Cardiac muscle cell (in vitro differentiated cells and primary cell): ENCODE measurements at regions not wholly inside any gene's neighbourhood (a gene's known extent, or its start where the extent isn't known, plus 50 kb on each side); places are given as distances from the start of the nearest gene placed in this dataset.
A peak's percentile ranks its signal among the peaks of the same experiment; 100 is the strongest.

ENCODE experiments used
- DNase-seq, 2 donors: peaks; one replicate each; pipeline versions ENCODE4 v3.0.0 to v3.0.0-alpha.2; 2010 to 2017; ENCODE audit warnings: low read depth in 1 of 2, low spot score in 1 of 2
- H3K27ac ChIP-seq: fragments of 200-600 bp; sonication (generic); 2 replicates; pipeline ENCODE4 v1.5.1; 2016
- H3K27me3 ChIP-seq: fragments of 200-600 bp; sonication (generic); 2 replicates; pipeline ENCODE4 v1.6.0; 2016; ENCODE audit warnings: control low read depth
- H3K36me3 ChIP-seq: fragments of 200-600 bp; sonication (generic); 2 replicates; pipeline ENCODE4 v1.5.1; 2016; ENCODE audit warnings: control low read depth
- H3K4me1 ChIP-seq: fragments of 200-600 bp; sonication (generic); 2 replicates; pipeline ENCODE4 v1.8.1; 2017; ENCODE audit warnings: low read depth, mild to moderate bottlenecking, mixed run types
- H3K4me3 ChIP-seq: fragments of 200-600 bp; sonication (generic); 2 replicates; pipeline ENCODE4 v1.5.1; 2016; ENCODE audit warnings: mild to moderate bottlenecking
- H3K9me3 ChIP-seq: fragments of 200-600 bp; sonication (generic); 2 replicates; pipeline ENCODE4 v1.5.1; 2017; ENCODE audit warnings: low read depth, mild to moderate bottlenecking, control low read depth
- TF ChIP-seq, protein P1 (sequence below): IDR thresholded peaks from 2 replicates; pipeline ENCODE4 v1.5.1; 2012; ENCODE audit warnings: low read depth, mild to moderate bottlenecking, low read length

DNA sequence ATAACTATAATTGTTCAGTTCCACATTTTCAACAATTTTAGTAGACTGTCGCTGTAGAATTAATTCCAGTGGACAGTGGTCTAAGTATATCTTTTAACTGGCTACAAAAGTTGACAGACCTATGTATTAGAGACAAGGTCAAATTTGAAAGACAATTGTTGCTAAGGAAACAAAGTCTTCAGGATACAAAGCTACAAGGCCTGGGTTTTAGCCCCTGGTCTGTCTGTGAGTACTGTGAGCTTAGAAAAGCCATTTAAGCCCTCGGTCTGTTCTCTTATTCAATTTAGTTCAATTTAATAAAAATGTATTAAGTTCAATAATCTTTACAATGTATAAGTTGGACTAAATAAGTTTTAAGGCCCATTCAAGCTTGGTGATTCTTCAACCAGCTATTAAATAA, 352.5 kb downstream of the HDGFL1 start:
- no peak overlapping the region for H3K4me3 ChIP-seq
- no peaks in the 10 kb centered on the region for H3K27me3 ChIP-seq
- no peaks in the 10 kb centered on the region for H3K36me3 ChIP-seq
- peak in 1 of 2 donors; percentile 17 for DNase-seq
- H3K27ac ChIP-seq, result no peak overlapping the region
- TF ChIP-seq, protein P1, sequence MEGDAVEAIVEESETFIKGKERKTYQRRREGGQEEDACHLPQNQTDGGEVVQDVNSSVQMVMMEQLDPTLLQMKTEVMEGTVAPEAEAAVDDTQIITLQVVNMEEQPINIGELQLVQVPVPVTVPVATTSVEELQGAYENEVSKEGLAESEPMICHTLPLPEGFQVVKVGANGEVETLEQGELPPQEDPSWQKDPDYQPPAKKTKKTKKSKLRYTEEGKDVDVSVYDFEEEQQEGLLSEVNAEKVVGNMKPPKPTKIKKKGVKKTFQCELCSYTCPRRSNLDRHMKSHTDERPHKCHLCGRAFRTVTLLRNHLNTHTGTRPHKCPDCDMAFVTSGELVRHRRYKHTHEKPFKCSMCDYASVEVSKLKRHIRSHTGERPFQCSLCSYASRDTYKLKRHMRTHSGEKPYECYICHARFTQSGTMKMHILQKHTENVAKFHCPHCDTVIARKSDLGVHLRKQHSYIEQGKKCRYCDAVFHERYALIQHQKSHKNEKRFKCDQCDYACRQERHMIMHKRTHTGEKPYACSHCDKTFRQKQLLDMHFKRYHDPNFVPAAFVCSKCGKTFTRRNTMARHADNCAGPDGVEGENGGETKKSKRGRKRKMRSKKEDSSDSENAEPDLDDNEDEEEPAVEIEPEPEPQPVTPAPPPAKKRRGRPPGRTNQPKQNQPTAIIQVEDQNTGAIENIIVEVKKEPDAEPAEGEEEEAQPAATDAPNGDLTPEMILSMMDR, result no peak
- H3K9me3 ChIP-seq, result no peaks in the 10 kb centered on the region
- H3K4me1 ChIP-seq, result peaks cover 38% of the 10 kb centered on the region

DNA sequence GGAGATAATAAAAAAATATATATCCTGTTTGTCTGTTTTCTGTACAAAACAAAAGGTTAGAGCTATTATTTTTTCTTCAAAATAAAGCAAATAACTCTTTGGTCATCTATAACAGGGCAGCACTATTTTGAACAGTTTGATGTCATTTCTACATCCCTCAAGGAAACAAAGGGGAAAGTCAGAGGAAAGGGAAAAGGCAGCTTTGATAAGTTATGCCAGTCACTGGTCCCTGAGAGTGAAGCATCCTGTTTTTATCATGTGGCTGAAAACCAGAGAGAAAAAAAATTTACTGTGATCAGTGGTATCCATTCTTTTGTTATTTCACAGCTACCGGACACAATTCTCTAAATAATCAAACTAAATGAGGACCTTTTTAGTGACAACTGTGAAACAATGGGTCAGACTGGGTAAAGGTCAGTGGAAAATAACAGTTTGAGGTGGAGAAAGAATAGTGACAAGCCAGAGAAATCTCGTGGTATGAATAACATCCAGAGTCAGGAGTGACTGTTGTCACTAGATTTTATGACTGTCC, 356.0 kb downstream of the HDGFL1 start:
- TF ChIP-seq, protein P1, result no peak
- H3K27me3 ChIP-seq, result no peaks in the 10 kb centered on the region
- H3K9me3 ChIP-seq, result no peaks in the 10 kb centered on the region
- no peak for DNase-seq
- H3K4me3 ChIP-seq, result no peak overlapping the region
- no peaks in the 10 kb centered on the region for H3K36me3 ChIP-seq
- H3K27ac ChIP-seq, result peak overlapping the region; percentile 66
- peaks cover 47% of the 10 kb centered on the region for H3K4me1 ChIP-seq

DNA sequence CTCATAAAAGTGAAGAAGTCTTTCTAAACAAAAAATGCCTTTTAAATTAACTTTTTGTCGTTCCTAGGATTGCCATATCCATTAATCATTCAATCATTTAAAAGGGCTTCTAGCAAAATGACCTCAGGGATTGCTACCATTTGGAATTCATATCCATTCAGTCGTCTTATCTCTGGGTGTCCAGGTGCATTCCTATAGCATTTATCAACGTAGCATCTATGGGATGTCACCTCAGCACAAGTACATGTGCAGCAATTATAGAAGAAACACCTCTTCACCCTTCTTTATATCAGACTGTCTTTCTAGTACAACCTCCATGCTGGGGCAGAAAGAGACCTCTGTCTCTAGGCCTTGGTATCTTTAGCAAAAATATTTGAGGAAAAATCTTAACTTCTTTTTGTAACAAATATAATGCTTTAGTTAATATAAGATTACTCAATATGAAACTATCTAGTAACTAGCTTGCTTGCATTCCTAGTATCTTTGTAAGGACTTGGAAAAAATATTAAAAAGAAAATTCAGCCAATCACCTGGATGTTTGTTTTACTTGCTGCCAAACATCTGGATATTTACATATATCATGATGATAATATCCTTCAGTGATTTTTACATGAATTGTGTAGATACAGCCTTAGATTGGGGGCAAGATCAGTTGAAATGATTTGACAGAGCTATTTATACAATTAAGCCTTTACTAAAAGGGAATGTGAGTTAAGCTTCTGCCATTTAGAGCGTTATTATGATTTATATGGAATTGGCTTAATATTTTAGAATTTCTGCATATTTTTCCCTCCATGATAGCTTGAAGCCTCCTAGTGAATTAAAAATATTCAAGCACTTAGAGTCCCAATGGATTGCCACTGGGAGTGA, 356.8 kb downstream of the HDGFL1 start:
- no peaks in the 10 kb centered on the region for H3K27me3 ChIP-seq
- no peaks in the 10 kb centered on the region for H3K9me3 ChIP-seq
- no peak overlapping the region for H3K4me3 ChIP-seq
- H3K36me3 ChIP-seq, result no peaks in the 10 kb centered on the region
- DNase-seq, result no peak
- peak overlapping the region; percentile 66 for H3K27ac ChIP-seq
- H3K4me1 ChIP-seq, result peaks cover 47% of the 10 kb centered on the region
- TF ChIP-seq, protein P1, result no peak

DNA sequence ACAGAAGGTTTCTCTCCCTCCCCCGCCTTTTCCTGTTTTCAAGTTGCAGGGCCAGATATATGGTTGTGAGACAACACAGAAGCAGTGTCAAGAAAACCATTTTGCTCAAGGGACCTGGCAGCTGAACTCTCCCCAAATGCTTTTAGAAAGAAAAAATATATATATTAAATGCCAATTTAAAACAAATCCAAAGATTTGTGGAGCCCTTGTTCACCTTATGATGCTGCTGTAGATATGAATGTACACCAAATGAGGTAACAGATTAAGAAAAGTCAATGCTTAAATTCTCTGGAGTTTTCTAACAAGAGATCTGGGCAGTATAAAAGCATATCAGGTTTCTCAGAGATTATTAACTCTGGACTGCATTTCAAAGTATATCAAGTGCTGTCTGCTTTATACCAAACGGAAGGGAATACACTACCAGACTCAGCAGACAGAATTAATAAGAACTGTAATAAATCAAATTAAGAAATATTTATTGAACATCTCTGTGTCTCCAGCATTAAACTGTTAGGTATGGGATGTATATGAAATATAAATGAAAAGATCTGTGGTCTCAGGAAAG, 357.5 kb downstream of the HDGFL1 start:
- Histone ChIP-seq H3K4me1 (peaks cover 41% of the 10 kb centered on the region), H3K9me3 (no peaks in the 10 kb centered on the region), H3K4me3 (no peak overlapping the region), H3K36me3 (no peaks in the 10 kb centered on the region), H3K27ac (peak overlapping the region; percentile 66), H3K27me3 (no peaks in the 10 kb centered on the region)
- DNase-seq, result peak; percentile 72 to 78
- TF ChIP-seq, protein P1, result no peak

DNA sequence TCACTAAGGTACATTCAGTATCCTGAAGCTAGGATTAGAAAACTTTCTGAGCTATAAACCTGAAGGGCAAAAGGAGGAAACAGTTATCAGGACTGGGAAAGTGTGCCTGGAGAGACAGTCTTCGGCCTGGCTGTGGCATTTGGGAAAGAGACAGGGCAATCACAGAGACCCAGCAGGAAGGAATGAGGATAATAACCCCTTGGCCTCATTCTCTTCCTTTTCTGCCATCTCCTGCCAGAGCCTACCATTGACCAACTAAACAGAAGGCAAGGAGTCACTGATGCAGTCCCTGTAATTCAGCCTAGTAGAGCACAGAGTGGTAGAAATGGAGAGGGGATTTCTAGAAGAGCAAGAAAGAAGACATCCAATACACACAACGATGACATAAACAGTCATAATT, 359.4 kb downstream of the HDGFL1 start:
- no peak for DNase-seq
- H3K36me3 ChIP-seq, result no peaks in the 10 kb centered on the region

More for the DNA sequence above, 359.4 kb downstream of the HDGFL1 start:
- no peak overlapping the region for H3K4me3 ChIP-seq
- H3K27me3 ChIP-seq, result no peaks in the 10 kb centered on the region
- TF ChIP-seq, protein P1, result no peak
- H3K4me1 ChIP-seq, result peaks cover 34% of the 10 kb centered on the region
- H3K27ac ChIP-seq, result peak overlapping the region; percentile 73
- H3K9me3 ChIP-seq, result no peaks in the 10 kb centered on the region
